ENCODE measurements at regions not wholly inside any gene's neighbourhood (a gene's known extent, or its start where the extent isn't known, plus 50 kb on each side); places are given as distances from the start of the nearest gene placed in this dataset.

DNA sequence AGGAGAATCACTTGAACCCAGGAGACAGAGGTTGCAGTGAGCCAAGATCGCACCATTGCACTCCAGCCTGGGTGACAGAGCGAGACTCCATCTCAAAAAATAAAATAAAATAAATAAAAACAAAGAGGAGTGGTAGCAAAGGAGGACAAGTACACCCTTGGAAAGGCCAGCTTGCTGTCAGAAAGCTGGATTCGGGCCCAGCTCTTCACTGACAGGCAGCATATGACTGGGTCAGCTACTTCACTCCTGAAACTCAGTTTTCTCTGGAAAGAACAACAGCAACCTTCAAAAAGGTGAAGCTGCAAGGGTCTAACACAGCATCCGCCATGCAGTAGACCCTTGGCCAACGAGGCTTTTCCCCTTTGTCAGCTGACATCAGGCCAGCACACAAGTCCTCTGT, 156.0 kb upstream of the TIAM1 start:
- DNase-seq (ENCODE audit: low spot score): no peak

DNA sequence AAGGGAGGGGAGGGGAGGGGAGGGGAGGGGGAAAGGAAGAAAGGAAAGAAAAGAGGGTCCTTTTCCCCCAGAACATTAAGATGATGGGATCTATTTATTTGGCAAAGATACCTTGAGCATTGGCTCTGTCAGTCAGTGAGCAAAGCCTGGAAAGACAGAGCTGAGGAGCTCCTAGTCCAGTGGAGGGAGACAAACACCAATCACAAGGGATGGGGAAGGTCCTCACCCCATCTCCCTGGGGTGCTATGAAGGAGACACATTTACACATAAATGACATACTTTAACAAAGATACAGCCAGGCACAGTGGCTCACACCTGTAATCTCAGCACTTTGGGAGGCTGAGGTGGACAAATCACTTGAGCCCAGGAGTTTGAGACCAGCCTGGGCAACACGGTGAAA, 154.9 kb upstream of the TIAM1 start:
- DNase-seq (ENCODE audit: low spot score): no peak

DNA sequence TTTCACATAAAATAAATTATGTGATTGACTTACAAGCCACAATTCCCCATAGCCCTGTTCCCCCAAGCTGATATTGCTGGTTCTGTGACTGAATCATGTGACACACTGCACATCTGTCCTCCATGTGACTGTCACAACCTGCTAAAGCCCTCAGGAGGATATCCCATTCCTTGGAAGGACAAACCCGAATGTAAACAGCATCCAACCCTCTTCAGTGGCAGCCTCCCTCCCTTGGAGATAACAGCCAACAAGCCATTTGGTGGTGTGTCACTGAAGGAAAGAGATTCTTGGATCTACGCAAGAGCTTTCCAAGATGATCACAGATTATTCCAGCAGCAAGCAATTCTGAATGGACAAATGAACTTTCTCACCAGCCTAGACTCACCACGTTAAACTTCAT, 153.9 kb upstream of the TIAM1 start:
- no peak for DNase-seq (ENCODE audit: low spot score)

DNA sequence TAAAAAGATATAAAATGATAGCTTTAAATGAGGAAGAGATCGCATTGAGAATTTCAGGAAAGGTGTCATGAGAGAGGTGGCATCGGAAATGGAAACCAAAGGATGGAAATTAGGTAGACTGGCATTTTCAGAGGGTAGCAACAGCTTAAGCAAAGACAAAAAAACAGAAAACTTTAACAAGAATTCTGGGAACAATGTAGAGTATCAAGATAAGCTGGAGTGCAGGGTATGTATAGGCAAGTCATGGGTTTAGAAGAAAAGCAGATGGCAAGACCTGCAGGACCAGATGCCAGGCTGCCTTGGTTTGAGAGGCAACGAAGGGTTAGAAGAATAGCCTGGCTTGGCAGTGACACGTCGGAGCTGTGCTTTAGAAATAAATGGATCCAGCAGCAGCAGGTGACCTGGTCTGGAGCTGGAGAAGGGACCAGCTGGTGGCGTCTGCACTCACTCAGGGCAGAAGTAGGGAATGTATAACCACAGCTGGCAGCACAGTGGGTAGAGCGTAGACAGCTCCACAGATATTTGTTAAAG, 149.4 kb upstream of the TIAM1 start:
- DNase-seq (ENCODE audit: low spot score): no peak

DNA sequence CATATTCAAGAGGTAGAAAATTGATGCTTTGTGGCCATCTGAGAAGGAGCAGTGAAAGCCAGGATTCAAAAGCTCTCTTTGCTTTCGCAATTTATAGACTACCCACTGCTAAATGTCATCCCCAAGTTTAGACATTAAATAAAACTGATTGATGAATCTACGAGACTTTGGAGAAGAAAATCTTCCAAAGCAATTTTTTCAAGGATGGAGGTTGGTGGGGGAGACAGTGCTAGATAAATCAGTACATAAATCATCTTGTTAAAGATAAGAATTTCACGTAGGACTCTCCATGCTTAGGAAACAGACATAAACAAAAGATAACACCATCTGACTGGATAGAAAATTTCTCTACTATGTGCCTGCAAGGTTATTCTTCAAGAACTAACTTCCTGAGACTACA, 147.6 kb upstream of the TIAM1 start:
- no peak for DNase-seq (ENCODE audit: low spot score)

DNA sequence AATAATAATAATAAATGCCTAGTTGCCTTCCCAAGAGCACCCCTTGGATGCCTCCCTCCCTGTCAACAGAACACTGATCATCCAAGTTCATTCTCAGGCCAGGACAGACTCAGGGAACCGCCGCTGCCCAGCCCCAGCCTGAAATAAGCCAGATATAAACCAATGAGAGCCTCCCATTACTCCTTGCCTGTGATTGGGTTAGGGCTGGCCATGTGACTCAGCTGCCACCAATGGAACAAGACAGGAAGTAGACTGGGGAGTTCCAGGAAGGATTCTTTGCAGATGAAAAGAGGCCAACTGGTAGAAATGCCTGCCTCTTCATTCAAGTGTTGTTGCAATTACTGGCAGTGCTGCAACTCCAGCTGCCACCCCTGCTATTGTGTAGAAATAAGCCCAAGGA, 146.4 kb upstream of the TIAM1 start:
- DNase-seq (ENCODE audit: low spot score): peak; percentile 53

DNA sequence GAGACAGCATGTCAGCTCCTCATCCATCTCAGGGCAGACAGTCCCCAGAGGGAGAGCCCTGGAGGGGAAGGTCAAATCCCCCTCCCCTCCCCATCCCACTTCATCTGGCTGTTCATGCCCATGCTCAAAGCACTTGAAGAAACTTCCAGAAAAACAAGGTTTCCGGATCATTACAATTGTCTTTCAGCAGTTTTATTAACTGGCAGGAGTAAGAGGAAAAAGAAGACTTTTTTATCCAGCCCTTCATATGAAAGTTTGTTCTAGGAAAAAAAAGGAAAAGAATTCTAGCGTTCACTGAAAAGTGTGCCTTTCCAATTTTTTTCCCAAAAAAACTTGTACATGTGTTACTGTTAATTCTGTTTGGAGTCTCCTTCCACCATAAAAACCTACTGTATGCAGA, 145.7 kb upstream of the TIAM1 start:
- no peak for DNase-seq (ENCODE audit: low spot score)

DNA sequence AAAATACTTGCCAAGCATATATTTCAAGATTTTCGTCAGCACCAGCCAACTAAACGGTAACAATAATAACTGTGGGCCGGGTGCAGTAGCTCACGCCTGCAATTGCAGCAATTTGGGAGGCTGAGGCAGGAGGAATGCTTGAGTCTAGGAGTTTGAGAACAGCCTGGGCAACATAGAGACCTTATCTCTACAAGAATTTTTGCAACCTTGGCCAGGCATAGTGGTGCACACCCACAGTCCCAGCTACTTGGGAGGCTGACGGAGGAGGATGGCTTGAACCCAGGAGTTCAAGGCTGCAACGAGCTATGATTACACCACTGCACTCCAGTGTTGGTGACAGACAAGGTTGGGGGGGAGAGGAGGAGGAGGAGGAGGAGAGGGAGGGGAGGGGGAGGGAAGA, 145.0 kb upstream of the TIAM1 start:
- no peak for DNase-seq (ENCODE audit: low spot score)

DNA sequence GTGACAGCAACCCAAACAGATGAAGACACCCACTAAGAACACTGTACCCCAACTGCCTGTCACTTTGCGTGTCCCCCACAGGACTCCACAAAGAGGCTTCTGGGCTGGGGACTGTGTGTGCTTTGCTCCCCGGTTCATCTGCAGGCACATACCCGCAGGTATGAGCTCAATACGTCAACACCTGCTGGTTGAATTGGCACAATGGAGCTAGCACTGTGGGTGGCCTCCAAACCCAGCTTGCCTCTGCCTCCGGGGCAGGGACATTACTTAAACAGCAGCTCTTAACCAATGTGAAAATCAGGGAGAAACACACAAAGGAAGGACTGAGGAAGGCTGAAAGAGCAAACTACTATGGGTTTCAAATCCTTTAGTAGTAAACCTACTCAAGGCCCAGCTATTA, 140.2 kb upstream of the TIAM1 start:
- DNase-seq (ENCODE audit: low spot score): no peak

DNA sequence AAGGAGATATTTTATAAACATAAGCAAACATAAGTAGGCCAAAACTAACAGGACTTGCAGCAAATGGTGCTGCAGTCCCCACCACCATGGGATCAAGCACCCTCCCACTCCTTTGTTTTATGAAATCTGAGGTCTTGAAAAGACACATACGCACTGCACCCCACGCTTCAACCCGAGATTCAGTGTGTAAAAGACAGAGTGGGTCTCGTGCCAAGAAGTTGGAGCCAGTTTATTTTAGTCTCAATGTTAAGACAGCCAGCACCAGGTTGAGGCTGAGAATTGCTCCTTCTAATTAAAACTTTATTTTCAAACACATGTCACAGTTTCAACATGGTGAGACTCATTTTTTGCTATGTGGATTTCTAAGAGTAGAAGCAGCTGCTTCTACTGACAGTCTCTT, 139.1 kb upstream of the TIAM1 start:
- no peak for DNase-seq (ENCODE audit: low spot score)

DNA sequence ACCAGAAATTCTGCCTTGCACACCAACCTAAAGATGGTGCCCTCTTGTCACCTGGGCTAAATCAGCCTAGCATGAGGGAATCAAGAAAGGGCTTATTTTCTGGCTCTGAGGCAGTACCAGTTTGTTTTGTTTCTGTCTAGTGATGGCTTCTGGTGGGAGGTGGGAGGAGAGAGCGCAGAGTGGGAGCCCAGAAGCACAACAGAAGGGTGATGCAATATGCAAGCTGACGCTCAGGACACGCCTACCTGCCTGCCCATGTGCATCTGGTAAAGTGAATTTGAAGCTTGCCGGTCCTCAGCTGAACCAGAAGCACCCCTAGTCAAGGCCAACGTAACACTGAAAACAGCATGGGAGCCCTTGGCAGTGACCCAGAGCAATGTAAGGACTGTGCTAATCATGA, 138.4 kb upstream of the TIAM1 start:
- no peak for DNase-seq (ENCODE audit: low spot score)

DNA sequence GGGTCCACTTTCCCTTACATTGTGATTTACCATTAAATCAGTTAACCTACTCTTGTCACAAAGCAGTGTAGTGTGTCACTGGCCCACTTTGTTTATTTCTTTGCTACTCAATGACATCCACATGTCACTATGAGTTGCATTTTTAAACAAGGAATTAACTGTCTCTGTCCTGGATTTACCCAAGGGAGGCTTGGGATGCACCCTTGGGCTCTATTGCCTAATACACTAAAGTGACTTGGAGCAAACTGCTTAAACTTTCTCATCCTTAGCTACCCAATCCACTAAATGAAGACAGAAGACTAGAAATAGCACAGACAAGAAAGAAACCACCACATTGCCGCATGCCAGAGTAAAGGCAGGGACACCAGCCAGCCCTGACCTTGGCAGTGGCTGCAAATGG, 136.2 kb upstream of the TIAM1 start:
- no peak for DNase-seq (ENCODE audit: low spot score)

DNA sequence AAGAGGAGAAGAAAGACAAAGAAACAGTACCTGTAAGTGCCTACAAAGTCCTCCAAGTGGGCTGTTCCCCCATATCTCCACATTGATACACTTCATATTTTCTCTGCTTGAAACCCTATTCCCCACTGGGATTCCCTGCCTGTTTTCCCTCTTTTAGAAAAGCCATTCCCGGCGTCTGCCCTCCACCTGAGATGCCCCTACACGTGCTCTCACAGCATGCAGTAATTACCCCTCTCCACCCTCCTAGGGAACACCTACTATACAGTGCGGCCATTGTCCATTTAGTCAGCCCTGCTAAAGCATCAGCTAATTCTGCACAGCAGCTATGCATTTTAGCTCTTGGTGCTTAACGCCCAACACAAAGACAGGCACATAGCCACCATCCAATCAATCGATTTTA, 135.7 kb upstream of the TIAM1 start:
- DNase-seq (ENCODE audit: low spot score): no peak

DNA sequence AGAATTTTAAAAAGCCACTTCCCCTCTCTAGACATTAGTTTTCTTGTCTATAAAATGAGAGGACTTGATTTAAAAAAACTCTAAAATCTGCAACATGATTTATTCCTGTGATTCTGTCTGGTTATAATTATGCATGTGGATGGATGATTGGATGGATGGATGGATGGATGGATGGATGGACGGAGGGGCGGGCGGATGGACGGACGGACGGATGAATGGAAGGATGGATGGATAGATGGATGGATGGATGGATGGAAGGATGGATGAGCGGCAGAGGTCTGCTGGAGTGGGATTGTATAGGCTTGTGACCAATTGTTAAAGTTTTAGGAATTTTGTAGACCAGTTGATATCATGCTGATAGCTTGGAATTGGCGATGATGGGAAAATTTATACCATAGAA, 135.2 kb upstream of the TIAM1 start:
- no peak for DNase-seq (ENCODE audit: low spot score)

DNA sequence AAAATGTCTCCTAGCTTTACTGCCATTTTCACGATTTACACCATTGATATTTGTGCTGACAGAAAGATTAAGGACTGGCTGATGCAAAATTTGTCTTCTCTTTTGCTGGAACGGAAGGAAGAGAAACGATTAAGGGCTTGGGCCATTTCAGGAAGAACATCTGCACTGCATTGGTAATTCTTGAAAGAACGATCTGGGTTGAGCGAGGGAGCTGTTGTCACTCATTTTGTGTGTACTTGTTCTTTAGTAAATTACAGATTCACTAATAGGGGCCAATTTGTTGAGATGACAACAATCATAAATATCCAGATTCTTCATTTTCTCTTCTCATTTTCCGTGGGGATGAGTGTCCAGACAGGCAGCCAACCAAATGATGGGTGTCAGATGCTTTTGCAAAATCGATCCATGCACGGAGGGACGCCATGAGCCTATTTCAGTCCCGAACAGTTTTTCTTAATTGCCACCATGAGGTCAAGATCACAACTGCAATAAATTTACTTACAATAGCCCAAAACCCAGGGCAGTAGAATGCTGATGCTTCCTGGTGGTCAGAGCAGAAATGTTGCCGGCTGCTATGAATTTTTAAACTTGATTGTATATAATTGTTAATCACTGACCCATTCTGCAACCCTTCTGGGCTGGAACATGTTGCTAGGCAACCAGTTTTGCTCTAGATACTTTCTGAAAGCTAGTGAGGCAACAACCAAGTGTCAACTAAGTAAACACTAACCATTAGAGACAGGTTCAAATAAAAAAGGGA, 132.4 kb upstream of the TIAM1 start:
- no peak for DNase-seq (ENCODE audit: low spot score)

DNA sequence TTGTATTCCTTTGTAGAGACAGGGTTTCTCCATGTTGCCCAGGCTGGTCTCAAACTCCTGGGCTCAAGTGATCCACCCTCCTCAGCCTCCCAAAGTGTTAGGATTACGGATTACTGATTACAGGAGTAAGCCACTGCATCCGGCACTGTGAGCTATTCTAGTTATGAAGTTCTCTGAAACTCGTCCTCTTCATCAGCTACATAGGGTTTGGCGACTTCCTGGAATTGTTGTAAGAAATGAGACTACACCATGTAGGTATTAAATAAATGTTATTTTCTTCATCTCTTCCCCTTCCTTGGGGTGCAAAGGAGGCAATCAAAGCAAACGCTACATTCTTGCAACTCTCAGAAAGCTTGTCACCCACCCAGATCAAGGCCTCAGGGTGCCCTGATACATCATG, 131.2 kb upstream of the TIAM1 start:
- DNase-seq (ENCODE audit: low spot score): no peak

DNA sequence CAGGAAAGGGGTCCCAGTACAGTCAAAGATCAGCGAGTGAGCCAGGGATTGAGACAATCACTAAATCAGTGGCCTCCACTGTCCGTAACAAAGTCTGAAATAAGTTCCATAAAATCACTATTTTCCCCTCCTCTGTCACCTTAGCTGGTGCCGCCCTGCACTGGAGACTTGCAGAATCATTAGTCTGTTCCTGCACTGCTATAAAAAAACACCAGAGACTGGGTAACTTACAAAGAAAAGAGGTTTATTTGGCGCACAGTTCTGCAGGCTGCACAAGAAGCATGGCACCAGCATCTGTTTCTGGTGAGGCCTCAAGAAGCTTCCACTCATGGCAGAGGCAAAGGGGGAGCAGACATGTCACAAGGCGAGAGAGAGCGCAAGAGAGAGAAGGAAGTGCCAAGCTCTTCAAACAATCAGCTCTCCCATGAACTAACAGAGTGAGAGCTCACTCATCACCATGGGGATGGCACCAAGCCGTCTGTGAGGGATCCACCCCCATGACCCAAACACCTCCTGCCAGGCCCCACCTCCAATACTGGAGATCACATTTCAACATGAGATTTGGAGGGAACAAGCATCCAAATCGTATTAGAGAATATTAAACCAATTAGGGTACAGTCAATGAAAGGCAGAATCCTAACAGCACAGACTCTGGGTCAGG, 129.8 kb upstream of the TIAM1 start:
- DNase-seq (ENCODE audit: low spot score): no peak

DNA sequence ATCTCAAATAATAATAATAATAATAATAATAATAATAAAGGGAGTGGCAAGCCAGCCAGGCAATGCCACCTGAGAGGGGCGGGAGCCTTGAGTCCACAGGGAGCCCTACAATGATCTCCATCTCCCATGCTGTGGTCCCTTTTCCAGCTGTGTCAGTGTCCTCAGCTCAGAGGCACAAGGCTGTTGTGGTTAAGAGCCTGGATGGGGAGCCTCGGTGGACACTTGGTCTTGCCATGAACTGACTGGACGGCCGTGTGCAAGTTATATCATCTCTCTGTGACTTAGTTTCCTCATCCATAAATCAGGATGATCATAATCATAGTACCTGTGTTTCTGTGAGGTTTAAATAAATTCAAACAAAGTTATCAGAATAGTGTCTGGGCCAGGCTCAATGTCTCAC, 127.8 kb upstream of the TIAM1 start:
- no peak for DNase-seq (ENCODE audit: low spot score)

DNA sequence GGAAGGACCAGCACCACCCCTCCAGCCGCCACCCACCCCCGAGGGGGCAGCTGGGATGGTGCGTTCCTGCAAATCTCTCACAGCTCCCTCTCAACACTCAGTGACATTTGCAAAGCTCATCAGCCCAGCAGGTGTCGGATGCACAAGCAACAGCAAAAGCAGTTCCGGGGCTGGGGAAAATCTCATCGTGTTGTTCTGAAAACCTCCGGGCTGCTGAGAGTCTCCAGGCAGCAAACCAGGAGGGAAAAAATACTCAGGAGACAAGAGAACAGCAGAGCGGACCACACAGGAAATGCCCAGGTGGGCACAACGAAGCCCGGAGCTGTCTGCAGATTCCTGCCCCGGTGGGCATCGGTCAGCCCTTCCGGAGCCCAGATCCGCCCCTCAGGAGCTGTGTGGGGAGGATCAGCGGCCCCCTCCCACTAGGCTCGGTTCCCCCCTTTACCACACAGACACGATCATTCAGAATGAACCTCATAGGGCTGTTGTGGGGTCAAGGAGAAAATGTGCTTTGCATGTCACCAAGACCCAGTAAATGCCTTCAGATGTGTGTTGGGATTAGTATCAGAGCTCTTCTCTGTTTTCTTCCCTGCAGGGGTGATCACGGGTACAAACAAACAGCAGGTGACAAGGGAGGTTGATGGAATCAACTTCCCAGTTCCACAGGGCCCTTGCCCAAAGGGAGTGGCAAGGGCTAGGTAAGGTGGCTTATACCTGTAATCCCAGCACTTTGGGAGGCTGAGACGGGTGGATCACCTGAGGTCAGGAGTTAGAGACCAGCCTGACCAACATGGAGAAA, 127.0 kb upstream of the TIAM1 start:
- no peak for DNase-seq (ENCODE audit: low spot score)

DNA sequence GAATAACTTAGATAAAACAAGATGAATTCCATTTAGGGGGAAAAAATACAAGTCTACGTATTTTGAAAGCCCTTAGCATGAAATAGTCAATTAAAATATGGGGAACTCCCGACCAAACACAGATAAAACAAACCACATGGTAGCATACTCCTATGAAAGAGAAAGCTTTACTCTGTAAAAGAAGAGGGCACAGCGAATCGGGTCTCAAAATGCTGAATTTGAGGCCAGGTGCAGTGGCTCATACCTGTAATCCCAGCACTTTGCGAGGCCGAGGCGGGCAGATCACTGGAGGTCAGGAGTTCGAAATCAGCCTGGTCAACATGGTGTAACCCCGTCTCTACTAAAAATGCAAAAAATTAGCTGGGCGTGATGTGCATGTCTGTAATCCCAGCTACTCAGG, 116.9 kb upstream of the TIAM1 start:
- DNase-seq (ENCODE audit: low spot score): no peak

DNA sequence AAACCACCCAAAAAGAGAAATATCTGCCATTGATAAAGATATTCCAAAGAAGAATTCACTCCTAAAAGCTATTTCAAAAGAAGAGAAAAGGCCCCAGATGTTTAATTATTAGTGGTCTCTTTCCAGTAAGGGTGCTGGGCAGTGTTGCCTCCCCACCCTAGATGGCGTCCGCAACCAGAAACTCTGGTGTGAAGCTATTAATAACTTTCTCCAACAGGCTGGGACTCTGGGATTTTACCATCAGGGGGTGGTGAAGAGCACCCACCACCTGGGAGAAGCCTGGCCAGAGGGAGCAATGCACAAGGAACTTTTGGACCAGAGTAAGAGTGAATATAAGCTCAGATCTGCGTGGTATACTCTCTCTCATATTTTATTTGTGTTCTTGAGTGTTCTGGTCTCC, 115.4 kb upstream of the TIAM1 start:
- DNase-seq (ENCODE audit: low spot score): no peak

DNA sequence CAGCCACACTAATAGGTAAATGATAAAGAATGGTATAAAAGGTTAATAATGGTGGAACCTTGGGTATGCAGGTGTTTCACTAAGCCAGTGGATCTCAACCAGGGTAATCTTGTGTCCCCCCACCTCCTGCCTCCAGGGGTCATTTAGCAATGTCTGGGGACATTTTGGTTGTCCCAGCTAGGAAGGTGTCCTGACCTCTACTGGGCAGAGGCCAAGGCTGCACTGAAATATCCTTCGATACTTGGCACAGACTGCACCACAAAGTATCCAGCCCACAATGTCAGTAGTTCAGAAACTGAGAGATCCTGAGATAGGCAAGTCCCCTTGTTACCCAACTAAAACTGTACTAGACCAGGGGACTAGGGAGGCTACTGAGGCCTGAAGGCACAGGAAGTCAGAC, 113.6 kb upstream of the TIAM1 start:
- no peak for DNase-seq (ENCODE audit: low spot score)

DNA sequence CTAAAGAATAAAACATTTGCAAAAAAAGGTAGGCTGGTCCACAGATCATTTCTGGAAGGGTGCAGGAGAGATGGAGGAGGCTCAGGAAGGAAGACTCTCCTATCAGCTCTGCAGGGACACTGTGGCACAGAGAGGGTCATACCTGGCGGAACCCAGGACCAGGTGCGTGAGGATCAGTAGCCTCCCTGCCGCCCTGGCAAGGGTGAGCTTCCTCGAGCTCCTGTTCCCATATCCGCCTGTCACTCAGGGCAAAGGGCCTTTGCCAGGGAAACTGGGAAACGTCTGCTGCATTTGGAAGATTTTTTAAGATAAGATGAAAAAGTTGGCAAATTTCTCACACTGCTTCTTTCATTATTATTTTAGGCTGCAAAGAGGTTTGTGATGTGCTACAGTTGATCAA, 112.1 kb upstream of the TIAM1 start:
- DNase-seq (ENCODE audit: low spot score): no peak

Measured in COLO829 (cell line).